NCI-H82 treated with DMSO at 0.1 percent for 48 hours (cell line): ENCODE measurements at regions not wholly inside any gene's neighbourhood (a gene's known extent, or its start where the extent isn't known, plus 50 kb on each side); places are given as distances from the start of the nearest gene placed in this dataset.

Experiments used
- DNase-seq: peaks from one replicate; lab custom pipeline; 2025; ENCODE audit not compliant: unreplicated experiment; lab: John Stamatoyannopoulos, UW

GRCh38 chr7:15783987-15784693 lies 97.7 kb upstream of the MEOX2 start:
- DNase-seq = no peak

DNA sequence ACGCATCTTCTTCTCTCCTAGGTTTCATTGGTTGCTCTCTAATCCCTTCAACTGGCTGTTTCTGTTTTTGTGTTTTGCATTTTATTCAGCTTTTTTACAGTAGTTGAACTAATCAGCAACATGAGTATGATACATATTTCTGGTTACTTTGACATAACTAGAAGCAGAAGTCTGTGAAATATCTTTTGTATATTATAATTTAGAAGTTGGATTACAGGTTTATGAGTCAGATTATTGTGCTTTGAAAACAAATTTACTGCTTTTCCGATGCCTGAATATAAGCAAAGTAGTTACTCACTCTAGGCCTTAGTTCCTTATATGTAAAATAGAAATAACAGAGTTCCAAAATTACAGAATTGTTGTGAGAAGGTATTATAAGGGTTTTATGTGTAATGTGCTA lies 96.2 kb upstream of the MEOX2 start:
- DNase-seq = no peak

GRCh38 chr7:15781944-15782343 lies 95.5 kb upstream of the MEOX2 start:
- DNase-seq = no peak

GRCh38 chr7:15780271-15780670 lies 93.8 kb upstream of the MEOX2 start:
- DNase-seq = no peak

DNA sequence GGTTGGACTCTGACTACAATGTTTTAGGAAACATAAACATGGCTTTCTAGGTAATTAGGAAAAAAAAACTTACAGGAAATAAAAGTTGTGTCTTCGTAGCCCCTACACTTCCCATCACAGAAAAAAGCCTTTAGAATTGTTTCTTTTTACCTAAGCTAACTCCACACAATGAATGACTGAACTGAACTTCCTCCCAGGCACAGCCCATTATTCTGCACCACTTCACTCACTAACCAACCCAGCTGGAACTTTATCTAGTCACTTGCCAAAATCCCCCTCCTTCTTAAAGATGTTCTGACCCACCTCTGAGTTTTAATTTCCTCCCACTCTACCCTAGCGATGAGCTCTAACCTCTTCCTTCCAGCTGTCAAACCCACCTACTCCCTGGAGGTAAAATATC lies 91.7 kb upstream of the MEOX2 start:
- DNase-seq = no peak

DNA sequence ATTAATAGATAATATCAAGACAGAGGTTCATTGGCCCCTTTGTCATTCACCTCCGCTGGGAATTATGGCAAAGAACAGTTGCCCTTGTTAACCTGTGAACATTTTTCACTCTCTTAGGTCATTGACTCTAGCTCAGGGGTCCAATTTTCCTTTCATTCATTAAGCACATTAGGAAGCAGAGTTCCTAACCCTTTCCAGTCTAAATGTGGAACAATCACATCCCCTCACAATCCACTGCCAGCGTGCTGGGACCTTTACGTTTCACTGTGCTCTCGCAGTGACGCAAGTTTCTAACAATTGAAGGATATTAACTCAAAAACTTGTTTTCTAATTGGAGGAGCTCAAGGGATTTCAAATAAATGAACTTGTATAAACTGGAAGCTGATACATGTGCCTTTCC lies 79.3 kb upstream of the MEOX2 start:
- no peak for DNase-seq

DNA sequence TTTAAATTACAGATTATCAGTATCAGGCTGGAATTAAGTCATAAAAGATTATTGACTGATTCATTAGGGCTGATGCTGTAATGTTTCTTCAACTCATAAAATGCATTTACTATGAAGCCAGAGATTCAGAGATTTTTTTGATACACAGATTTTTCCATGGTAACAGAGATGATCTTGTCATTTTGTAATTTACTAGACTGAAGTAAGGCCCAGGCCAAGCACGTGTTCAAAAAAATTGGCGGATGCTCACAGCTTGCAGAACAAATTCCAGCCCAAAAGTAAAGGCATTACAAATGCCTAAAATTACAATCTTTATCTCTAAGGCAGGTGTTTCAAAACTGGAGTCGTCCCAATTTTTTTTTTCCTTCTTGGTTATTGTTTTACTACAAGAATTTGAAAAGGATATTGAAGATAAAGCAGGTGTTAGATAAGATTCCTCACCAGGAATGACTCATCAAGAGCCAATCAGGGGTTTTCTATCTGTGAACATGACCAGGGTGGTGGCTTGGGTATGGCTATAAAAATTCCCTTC lies 78.4 kb upstream of the MEOX2 start:
- DNase-seq = no peak

DNA sequence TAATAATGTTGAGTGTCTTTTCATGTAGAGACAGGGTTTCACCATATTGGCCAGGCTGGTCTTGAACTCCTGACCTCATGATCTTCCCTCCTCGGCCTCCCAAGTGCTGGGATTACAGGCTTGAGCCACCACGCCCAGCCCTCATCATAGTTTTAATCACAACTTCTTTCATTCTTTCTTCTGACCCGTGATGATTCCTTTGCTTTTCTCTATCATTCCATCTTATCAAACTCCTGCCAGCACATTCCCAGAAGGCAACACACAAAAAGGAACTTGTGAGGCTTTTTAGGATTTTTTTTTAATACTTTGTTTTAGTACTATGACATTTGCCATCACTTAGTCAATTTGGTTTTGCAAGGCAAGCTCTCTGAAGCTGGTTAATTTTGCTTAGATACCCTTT lies 77.5 kb upstream of the MEOX2 start:
- no peak for DNase-seq

DNA sequence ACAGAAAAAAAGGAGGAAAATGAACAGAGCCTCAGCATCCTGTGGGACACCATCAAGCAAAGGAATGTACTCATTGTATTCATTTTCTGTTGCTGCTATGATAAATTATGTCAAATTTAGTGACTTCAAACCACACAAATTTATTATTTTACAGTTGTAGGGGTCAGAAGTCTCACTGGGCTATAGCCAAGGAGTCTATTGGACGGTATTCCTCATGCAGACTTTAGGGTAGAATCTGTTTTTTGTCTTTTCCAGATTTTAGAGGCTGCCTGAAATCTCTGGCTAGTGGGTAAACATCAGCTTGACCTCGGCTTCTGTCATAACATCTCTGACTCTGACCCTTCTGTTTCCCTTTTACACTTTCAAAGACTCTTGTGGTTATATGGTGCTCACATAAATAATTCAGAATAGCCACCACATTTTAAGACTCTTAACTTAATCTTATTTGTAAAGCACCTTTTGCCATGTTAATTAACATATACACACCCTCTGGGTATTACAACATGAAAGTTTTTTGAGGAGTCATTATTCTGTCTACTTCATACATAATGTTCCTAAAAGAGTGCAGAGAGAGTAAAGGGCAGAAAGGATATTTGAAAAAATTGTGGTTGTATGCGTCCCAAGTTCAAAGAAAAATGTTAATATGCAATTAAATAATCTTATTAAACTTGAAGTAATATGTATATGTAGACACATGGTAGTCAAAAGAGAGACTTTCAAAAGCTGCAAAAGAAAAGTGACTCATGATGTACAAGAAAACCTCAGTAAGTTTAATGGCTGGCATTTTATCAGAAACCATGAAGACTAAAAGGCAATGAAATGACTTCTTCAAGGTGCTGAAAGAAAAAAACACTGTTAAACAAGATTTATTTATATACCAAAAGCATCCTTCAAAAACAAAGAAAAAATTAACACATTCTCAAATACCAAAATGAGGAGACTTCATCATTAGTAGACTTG lies 70.8 kb upstream of the MEOX2 start:
- no peak for DNase-seq

GRCh38 chr7:15755061-15755460 lies 68.6 kb upstream of the MEOX2 start:
- no peak for DNase-seq

DNA sequence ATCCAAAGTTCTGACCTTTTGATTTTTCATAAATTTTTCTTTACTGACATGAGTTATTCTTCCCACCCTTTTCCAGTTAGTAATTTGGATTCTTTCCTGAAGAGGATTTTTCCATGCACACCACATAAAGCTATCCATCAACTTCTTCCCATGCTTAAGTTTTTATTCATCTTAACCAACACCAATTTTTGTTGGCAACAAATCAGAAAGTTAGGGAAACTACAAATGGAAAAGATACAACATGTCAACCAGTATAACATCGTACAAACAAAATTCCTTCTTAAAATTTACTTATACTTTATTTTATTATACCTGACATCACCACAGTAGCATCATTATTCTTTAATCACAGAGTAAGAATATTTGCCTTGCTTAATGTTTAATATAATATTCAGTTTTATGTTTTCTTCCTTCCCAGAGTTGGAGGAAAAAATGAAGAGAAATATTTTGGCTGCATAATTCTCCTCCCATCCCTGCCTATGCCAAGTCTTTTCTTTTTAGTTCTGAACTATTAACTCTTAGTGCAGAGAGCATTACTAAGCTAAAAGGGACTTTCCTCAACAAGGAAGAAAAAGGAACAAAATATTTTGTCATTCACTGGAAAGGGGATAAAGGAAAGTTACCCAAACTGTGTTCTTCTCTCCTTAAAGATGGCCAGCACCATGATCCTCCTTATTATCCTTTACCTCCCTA lies 67.5 kb upstream of the MEOX2 start:
- no peak for DNase-seq

DNA sequence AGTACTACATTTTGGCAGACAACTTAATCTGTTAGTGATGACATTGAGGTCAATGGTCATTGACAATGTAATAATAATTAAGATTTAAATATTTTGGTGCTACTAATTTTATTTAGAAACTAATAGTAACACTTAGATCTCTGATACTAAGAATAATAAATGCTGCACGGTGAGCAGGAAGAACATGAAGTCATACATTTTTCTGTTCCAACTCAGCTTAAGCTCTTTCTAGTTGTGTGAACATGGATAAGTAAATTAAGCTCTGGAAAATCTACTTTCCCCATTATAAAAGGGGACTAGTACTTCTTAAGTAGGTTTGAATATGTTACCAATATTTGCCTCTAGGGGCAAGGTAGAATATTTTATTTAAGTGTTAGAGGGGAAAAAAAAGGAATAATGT lies 65.9 kb upstream of the MEOX2 start:
- DNase-seq = no peak

DNA sequence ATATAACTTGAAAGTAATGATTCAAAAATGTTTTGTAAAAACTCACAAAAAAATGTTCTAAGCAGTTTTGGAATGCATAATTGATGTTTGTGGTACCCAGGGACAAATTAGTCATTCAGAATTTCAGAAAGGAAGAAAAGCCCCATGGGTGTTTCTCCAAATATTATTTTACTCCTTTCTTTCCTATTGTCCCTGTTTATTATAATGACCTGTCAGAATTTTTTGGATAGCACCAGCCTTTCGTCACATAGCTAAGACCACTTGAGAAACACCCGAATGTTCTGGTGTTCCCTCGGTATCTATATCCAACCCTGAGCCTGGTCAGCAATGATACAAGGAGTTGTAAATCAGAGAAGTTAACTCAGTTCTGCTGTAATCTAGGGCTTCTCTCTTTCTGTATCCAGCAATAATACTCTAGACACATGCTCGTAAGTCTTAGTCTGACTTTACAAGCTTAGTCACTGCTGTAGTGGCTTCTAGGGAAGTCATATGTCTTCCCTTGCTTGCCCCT lies 64.8 kb upstream of the MEOX2 start:
- no peak for DNase-seq

GRCh38 chr7:15750727-15751126 lies 64.2 kb upstream of the MEOX2 start:
- no peak for DNase-seq

DNA sequence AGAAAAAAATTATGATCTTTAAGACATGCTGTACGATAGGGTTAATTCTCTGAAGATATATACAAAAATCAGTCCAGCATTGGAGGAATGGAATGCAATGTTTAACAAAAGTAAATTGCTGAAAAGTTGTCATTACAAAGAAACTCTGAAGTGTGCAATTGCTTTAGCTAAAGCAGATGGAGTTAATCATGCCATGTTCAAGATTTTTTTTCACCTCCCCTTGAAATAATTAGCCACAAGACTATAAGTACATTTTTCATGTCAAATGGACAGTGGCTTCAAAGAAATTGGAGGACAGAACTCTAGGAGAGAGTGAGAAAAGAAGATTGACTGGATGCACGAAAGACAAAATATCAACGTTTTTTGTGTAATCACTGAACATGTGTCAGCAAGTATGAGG lies 63.1 kb upstream of the MEOX2 start:
- no peak for DNase-seq

DNA sequence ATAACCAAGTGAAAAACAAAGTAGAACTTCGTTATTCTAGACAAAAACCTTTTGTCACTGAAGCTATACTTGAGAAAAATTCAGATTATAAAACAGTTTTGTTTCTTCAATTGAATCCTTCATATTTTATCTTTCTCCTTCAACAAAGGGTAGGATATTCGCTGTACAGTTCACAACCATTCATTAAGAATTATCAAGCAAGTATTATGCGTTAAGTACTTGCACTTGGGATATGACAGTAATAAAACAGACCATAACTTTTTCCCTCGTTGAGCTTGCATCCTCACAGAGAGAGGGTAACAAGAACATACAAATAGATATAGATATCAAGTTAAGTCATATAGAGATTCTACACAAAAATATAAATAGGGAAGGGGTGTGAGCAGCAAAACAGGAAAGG lies 61.2 kb upstream of the MEOX2 start:
- DNase-seq = no peak

- DNase-seq = no peak
Observed at GRCh38 chr7:15747301-15747700, 60.8 kb upstream of the MEOX2 start.

GRCh38 chr7:15743926-15744480 lies 57.5 kb upstream of the MEOX2 start:
- DNase-seq = no peak

- no peak for DNase-seq
Observed at GRCh38 chr7:15737601-15738000, 51.1 kb upstream of the MEOX2 start.
